H1 (cell line): ENCODE measurements at regions not wholly inside any gene's neighbourhood (a gene's known extent, or its start where the extent isn't known, plus 50 kb on each side); places are given as distances from the start of the nearest gene placed in this dataset.
A peak's percentile ranks its signal among the peaks of the same experiment; 100 is the strongest.

Source experiments
- CTCF ChIA-PET: fragments of 300-600 bp; sonication (Branson Sonifier 250); formaldehyde crosslinking; loops from one replicate; lab custom pipeline; 2021; ENCODE audit not compliant: partially characterized antibody; lab: Charles Lee
- POLR2A ChIA-PET: fragments of 300-600 bp; sonication (Branson Sonifier 250); formaldehyde crosslinking; loops from one replicate; lab custom pipeline; 2021; ENCODE audit warnings: inconsistent platforms; ENCODE audit not compliant: partially characterized antibody; lab: Charles Lee
- DNase-seq, 2 experiments: peaks; one replicate each; pipeline versions ENCODE4 v3.0.0 to v3.0.0-alpha.2; 2010 to 2022; ENCODE audit warnings: low spot score in 2 of 2, low read depth in 1 of 2, mixed read lengths in 1 of 2
- FAIRE-seq: peaks from 2 replicates; lab custom pipeline; 2011; peaks lifted over from hg19 to GRCh38; lab: Jason Lieb, UNC
- H2AFZ ChIP-seq: 2 replicates; pipeline ENCODE4 v1.8.1; 2012; ENCODE audit warnings: low read length, inconsistent platforms
- H2AK5ac ChIP-seq: 2 replicates; pipeline ENCODE4 v1.6.1; 2013; ENCODE audit warnings: low read depth, low read length
- H2BK120ac ChIP-seq: replicated peaks from 2 replicates; pipeline ENCODE3; 2013; ENCODE audit warnings: low read depth, low read length, inconsistent platforms
- H2BK12ac ChIP-seq: 2 replicates; pipeline ENCODE4 v1.6.1; 2013; ENCODE audit warnings: low read depth, low read length
- H2BK15ac ChIP-seq: 2 replicates; pipeline ENCODE4 v1.6.1; 2013; ENCODE audit warnings: low read length
- H2BK20ac ChIP-seq: 2 replicates; pipeline ENCODE4 v1.6.1; 2013; ENCODE audit warnings: low read length
- H2BK5ac ChIP-seq: 2 replicates; pipeline ENCODE4 v1.6.1; 2013; ENCODE audit warnings: low read depth, low read length
- H3K14ac ChIP-seq: 2 replicates; pipeline ENCODE4 v1.6.1; 2013; ENCODE audit warnings: inconsistent platforms; ENCODE audit not compliant: insufficient read length
- H3K18ac ChIP-seq: 2 replicates; pipeline ENCODE4 v1.6.1; 2013; ENCODE audit warnings: low read length; ENCODE audit errors: extremely low read depth
- H3K23ac ChIP-seq: 2 replicates; pipeline ENCODE4 v1.6.1; 2013; ENCODE audit warnings: inconsistent platforms; ENCODE audit not compliant: insufficient read length
- H3K23me2 ChIP-seq: 2 replicates; pipeline ENCODE4 v1.6.1; 2013; ENCODE audit warnings: low read depth, low read length
- H3K27ac ChIP-seq: 2 replicates; pipeline ENCODE4 v1.6.1; 2011; ENCODE audit warnings: low read depth, low read length, inconsistent platforms
- H3K27me3 ChIP-seq, 4 experiments: replicated peaks in 1 of 4; 1 replicate in 1 of 4; 2 replicates in 3 of 4; pipeline versions ENCODE4 v1.6.1 to v1.8.1; 2011 to 2013; ENCODE audit warnings: low read length in 3 of 4, mild to moderate bottlenecking in 3 of 4, inconsistent platforms in 2 of 4, mixed read lengths in 2 of 4, moderate library complexity in 1 of 4; ENCODE audit not compliant: control insufficient read depth in 3 of 4, insufficient read depth in 3 of 4; ENCODE audit errors: extremely low read depth in 1 of 4
- H3K36me3 ChIP-seq, 4 experiments: 2 replicates each; pipeline versions ENCODE4 v1.6.1 to v1.8.1; 2011 to 2013; ENCODE audit warnings: mild to moderate bottlenecking in 4 of 4, low read length in 3 of 4, moderate library complexity in 2 of 4, control low read depth in 1 of 4, inconsistent platforms in 1 of 4; ENCODE audit not compliant: insufficient read depth in 4 of 4, control insufficient read depth in 2 of 4
- H3K4ac ChIP-seq: replicated peaks from 2 replicates; pipeline ENCODE3; 2013; ENCODE audit warnings: low read length, low read depth, mixed read lengths, inconsistent platforms; ENCODE audit not compliant: insufficient read length
- H3K4me1 ChIP-seq, 4 experiments: replicated peaks in 1 of 4; 1 replicate in 1 of 4; 2 replicates in 3 of 4; pipeline versions ENCODE4 v1.6.1 to v1.8.1; 2011 to 2013; ENCODE audit warnings: low read length in 3 of 4, inconsistent platforms in 2 of 4, mixed read lengths in 1 of 4; ENCODE audit not compliant: insufficient read depth in 4 of 4, control insufficient read depth in 3 of 4
- H3K4me2 ChIP-seq, 2 experiments: 2 replicates each; pipeline versions ENCODE4 v1.6.1 to v1.8.1; 2011 to 2013; ENCODE audit warnings: low read depth in 2 of 2, low read length in 2 of 2, control low read depth in 1 of 2, inconsistent platforms in 1 of 2, mild to moderate bottlenecking in 1 of 2; ENCODE audit not compliant: insufficient read depth in 1 of 2
- H3K4me3 ChIP-seq, 4 experiments: fragments of 200-600, 300-600 bp in 1 of 4; sonication (generic), shearing (Covaris generic), sonication (Bioruptor Twin) in 1 of 4; 2 replicates each; pipeline versions ENCODE4 v1.5.1 to v1.8.1; 2011 to 2016; ENCODE audit warnings: low read length in 4 of 4, low read depth in 3 of 4, control low read depth in 2 of 4, inconsistent platforms in 2 of 4, mild to moderate bottlenecking in 2 of 4, mixed read lengths in 1 of 4, moderate library complexity in 1 of 4; ENCODE audit not compliant: insufficient read depth in 2 of 4; ENCODE audit errors: extremely low read depth in 1 of 4
- H3K56ac ChIP-seq: replicated peaks from 2 replicates; pipeline ENCODE3; 2013; ENCODE audit warnings: low read depth, mild to moderate bottlenecking, mixed read lengths, low read length, inconsistent platforms; ENCODE audit not compliant: insufficient read length
- H3K79me1 ChIP-seq: 2 replicates; pipeline ENCODE4 v1.6.1; 2013; ENCODE audit warnings: low read depth, low read length, control low read depth
- H3K79me2 ChIP-seq, 2 experiments: 2 replicates each; pipeline versions ENCODE4 v1.6.1 to v1.8.1; 2012 to 2013; ENCODE audit warnings: low read length in 2 of 2, mild to moderate bottlenecking in 2 of 2, inconsistent platforms in 1 of 2; ENCODE audit not compliant: insufficient read depth in 2 of 2, control insufficient read depth in 1 of 2
- H3K9ac ChIP-seq, 4 experiments: replicated peaks in 1 of 4; 1 replicate in 1 of 4; 2 replicates in 3 of 4; pipeline versions ENCODE4 v1.6.1 to v1.8.1; 2011 to 2013; ENCODE audit warnings: low read depth in 3 of 4, low read length in 3 of 4, control low read depth in 2 of 4, mild to moderate bottlenecking in 2 of 4, moderate library complexity in 2 of 4, inconsistent platforms in 1 of 4; ENCODE audit errors: extremely low read depth in 1 of 4
- H3K9me3 ChIP-seq, 2 experiments: 2 replicates each; pipeline versions ENCODE4 v1.6.1 to v1.8.1; 2012 to 2013; ENCODE audit warnings: mild to moderate bottlenecking in 2 of 2, moderate library complexity in 2 of 2, control low read depth in 1 of 2, inconsistent platforms in 1 of 2, low read depth in 1 of 2, low read length in 1 of 2, mixed read lengths in 1 of 2; ENCODE audit not compliant: insufficient read depth in 2 of 2
- H4K20me1 ChIP-seq, 2 experiments: replicated peaks in 1 of 2; 2 replicates each; pipeline versions ENCODE3 to v1.8.1; 2011 to 2013; ENCODE audit warnings: inconsistent platforms in 2 of 2, low read length in 2 of 2, mild to moderate bottlenecking in 1 of 2; ENCODE audit not compliant: insufficient read depth in 2 of 2, control insufficient read depth in 1 of 2
- H4K5ac ChIP-seq: 2 replicates; pipeline ENCODE4 v1.6.1; 2013; ENCODE audit warnings: low read length, low read depth, mixed read lengths, inconsistent platforms; ENCODE audit not compliant: insufficient read length
- H4K8ac ChIP-seq: 2 replicates; pipeline ENCODE4 v1.8.0; 2013; ENCODE audit warnings: mild to moderate bottlenecking, moderate library complexity, low read length, inconsistent platforms; ENCODE audit not compliant: insufficient read depth; ENCODE audit errors: extremely low read depth
- H4K91ac ChIP-seq: replicated peaks from 2 replicates; pipeline ENCODE3; 2013; ENCODE audit warnings: low read length, mixed read lengths, inconsistent platforms; ENCODE audit not compliant: insufficient read length
- CBX8 ChIP-seq: fragments of 300-800, 300-1000 bp; sonication (generic); IDR thresholded peaks from 2 replicates; pipeline ENCODE4 v1.7.1; 2016; ENCODE audit warnings: low read depth, low read length, borderline replicate concordance
- CHD1 ChIP-seq: IDR thresholded peaks from 2 replicates; pipeline ENCODE4 v1.6.1; 2012; ENCODE audit warnings: low read depth, low read length, improper control_type of control experiment
- GABPA ChIP-seq: IDR thresholded peaks from 2 replicates; pipeline ENCODE4 v1.6.1; 2011; ENCODE audit warnings: mild to moderate bottlenecking, low read length, moderate library complexity, borderline replicate concordance; ENCODE audit not compliant: insufficient read depth
- MAFK ChIP-seq: IDR thresholded peaks from 2 replicates; pipeline ENCODE4 v1.6.1; 2012; ENCODE audit warnings: low read depth, mild to moderate bottlenecking, improper control_type of control experiment, low read length
- NANOG ChIP-seq: IDR thresholded peaks from 2 replicates; pipeline ENCODE4 v1.6.1; 2011; ENCODE audit warnings: low read length, low read depth, mild to moderate bottlenecking, inconsistent platforms; ENCODE audit not compliant: insufficient read depth, poor library complexity, severe bottlenecking
- NRF1 ChIP-seq: IDR thresholded peaks from 2 replicates; pipeline ENCODE4 v1.6.1; 2011; ENCODE audit warnings: mild to moderate bottlenecking, low read depth, low read length, improper control_type of control experiment
- POLR2AphosphoS5 ChIP-seq: IDR thresholded peaks from 2 replicates; pipeline ENCODE4 v1.6.1; 2011; ENCODE audit warnings: low read depth, low read length
- POU5F1 ChIP-seq: IDR thresholded peaks from 2 replicates; pipeline ENCODE4 v1.6.1; 2011; ENCODE audit warnings: low read depth, mild to moderate bottlenecking, low read length, moderate library complexity
- SIN3A ChIP-seq, 2 experiments: IDR thresholded peaks in 1 of 2; conservative IDR thresholded peaks in 1 of 2; 2 replicates each; pipeline ENCODE4 v1.6.1; 2011 to 2012; ENCODE audit warnings: low read length in 2 of 2, improper control_type of control experiment in 1 of 2, low read depth in 1 of 2, mild to moderate bottlenecking in 1 of 2
- SP1 ChIP-seq: IDR thresholded peaks from 2 replicates; pipeline ENCODE4 v1.6.1; 2011; ENCODE audit warnings: low read depth, low read length
- TCF12 ChIP-seq: IDR thresholded peaks from 2 replicates; pipeline ENCODE4 v1.6.1; 2011; ENCODE audit warnings: low read depth, mild to moderate bottlenecking, low read length
- WGBS, 2 experiments: shearing (Covaris generic) in 1 of 2; methylation state at CpG; one replicate each; pipeline versions ENCODE4 v1.1.6 to v1.1.7; 2013 to 2015; ENCODE audit warnings: low lambda C conversion rate in 2 of 2, mixed read lengths in 2 of 2, inconsistent platforms in 1 of 2, low coverage in 1 of 2, missing lambda C conversion rate in 1 of 2; ENCODE audit not compliant: insufficient replicate concordance in 2 of 2, insufficient coverage in 1 of 2, insufficient read length in 1 of 2; ENCODE audit errors: extremely low coverage in 1 of 2, missing lambda C conversion rate in 1 of 2; 5-methylcytosine and 5-hydroxymethylcytosine counted together

DNA sequence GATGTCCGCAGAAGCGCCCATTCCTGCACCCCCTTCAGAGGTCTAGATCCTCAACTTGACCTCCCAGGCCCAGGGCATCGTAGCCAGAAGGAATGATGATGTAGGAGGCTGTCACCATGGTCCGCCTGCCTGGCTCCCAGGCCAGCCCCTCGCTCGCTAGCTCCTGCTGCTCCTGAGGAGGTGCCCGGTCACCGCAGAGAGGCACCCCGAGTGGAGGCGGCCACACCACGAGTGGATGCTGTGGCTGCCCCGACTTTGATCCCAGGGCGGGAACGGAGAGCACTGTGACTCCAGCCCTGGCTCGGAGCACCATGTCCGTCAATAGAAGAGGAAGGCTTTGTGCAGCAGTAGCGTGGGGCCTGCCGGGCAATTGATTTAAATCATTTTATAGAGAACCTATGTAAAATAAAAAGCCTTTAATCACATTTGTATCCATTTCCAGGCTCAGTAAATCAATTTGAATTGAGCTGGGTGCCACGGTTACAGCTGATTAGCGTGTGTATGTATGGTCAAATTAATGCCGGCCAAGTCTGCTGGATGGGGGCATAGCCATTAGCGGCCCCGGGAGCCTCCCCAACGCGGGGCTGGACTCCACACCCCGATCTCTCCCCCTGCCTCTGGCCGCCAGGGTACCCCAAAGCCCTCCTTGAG lies 122.6 kb upstream of the GSE1 start:
- POLR2A ChIA-PET, result interaction anchor here (0.9 to 1.6 kb wide), 4 partner anchors 9 to 61 kb away, joined by 3 to 8 read pairs (median 3); no protein-coding TSS in a partner anchor
- CTCF ChIA-PET, result interaction anchor here (0.5 to 18.6 kb wide), 58 partner anchors 9 to 514 kb away, joined by 3 to 277 read pairs (median 6); no protein-coding TSS in a partner anchor

More for the DNA sequence above, 122.6 kb upstream of the GSE1 start:
- Histone ChIP-seq H2BK15ac (no peak overlapping the region), H4K91ac (no peak overlapping the region), H4K5ac (no peak overlapping the region), H3K23me2 (0 out of 2 replicates have a peak, but pooled peaks cover 2% of the 10 kb centered on the region), H3K18ac (no peak overlapping the region), H3K36me3 (no peaks in the 10 kb centered on the region), H3K4ac (no peak overlapping the region), H3K14ac (no peak overlapping the region), H4K8ac (no peak overlapping the region)
- WGBS, 2 experiments, result 76% methylated on average over 27 of the region's 27 CpGs; no CpG with 5 or more reads in 1 of the 2 experiments
- no peak for TF ChIP-seq SIN3A (conservative IDR thresholded peaks at IDR 0.05 in 1 of 2, IDR thresholded peaks at IDR 0.05 in 1 of 2; ENCODE audit: low read depth in 1 of 2, low read length in 2 of 2)
- no peak for TF ChIP-seq NANOG
- TF ChIP-seq MAFK, result no peak
- TF ChIP-seq GABPA, result no peak
- TF ChIP-seq SP1, result no peak
- TF ChIP-seq POLR2AphosphoS5, result no peak
- TF ChIP-seq CBX8, result no peak
- TF ChIP-seq NRF1, result no peak
- no peak for TF ChIP-seq CHD1
- no peak for TF ChIP-seq TCF12
- no peak for TF ChIP-seq POU5F1
- TF ChIP-seq, all 59 proteins: peak for 0
- DNase-seq, result no peak
- H2AK5ac ChIP-seq, result peak overlapping the region; percentile 75; the same call in 1 of the 2 replicates
- no peak overlapping the region for H2BK20ac ChIP-seq
- H4K20me1 ChIP-seq, result peaks cover 0 to 1% of the 10 kb centered on the region in 2 experiments
- no peak overlapping the region for H2AFZ ChIP-seq
- no peak overlapping the region for H2BK5ac ChIP-seq
- no peak overlapping the region for H3K27ac ChIP-seq
- no peak overlapping the region for H3K23ac ChIP-seq
- H2BK12ac ChIP-seq, result no peak overlapping the region
- H3K4me2 ChIP-seq, result no peak overlapping the region
- H3K56ac ChIP-seq, result no peak overlapping the region
- H3K9ac ChIP-seq, result no peak overlapping the region
- H3K79me1 ChIP-seq, result no peaks in the 10 kb centered on the region; the same call in 1 of the 2 replicates
- H3K4me3 ChIP-seq, result no peak overlapping the region
- no peak overlapping the region for H2BK120ac ChIP-seq
- H3K79me2 ChIP-seq, result no peaks in the 10 kb centered on the region
- H3K9me3 ChIP-seq, result no peaks in the 10 kb centered on the region
- no peak for FAIRE-seq
- peaks cover 3 to 19% (median 14%) of the 10 kb centered on the region in 4 experiments; a peak in 6 of 7 replicates for H3K4me1 ChIP-seq
- no peaks in the 10 kb centered on the region for H3K27me3 ChIP-seq
